ENCODE measurements at regions not wholly inside any gene's neighbourhood (a gene's known extent, or its start where the extent isn't known, plus 50 kb on each side); places are given as distances from the start of the nearest gene placed in this dataset.

DNA sequence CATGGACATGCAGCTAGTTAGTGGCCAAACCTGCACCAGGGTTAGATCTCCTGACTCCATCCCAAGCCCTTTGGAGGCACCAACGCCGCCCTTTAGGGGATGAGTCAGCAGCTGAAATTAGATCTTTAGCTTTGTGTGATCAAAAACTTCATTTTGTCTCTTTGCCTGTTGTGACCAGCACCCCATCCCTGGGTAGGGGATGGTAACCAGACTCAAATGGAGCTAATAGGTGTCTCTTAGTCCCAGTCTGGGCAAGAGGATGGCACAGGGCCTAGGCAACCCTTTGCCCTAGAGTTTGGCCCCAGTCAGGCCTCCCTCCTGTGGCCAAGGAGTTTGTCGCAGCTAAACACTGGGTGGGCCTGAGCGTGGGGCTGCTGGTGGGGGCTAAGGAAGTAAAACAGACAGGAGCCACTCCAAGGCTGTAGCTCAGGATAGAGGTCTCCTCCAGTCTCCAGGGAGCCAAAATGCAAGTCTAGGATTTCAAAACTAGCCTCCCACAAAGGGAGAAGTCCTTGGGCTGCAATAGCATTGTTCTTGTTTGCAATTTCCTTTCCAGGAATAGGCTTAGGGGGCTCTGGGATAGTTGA is 105.1 kb downstream of the CPN2 start:
- no peak for DNase-seq (ENCODE audit: low spot score)
- in situ Hi-C loops (cut with HindIII; ENCODE audit: low sequenced_read_pairs) = no loop called here

DNA sequence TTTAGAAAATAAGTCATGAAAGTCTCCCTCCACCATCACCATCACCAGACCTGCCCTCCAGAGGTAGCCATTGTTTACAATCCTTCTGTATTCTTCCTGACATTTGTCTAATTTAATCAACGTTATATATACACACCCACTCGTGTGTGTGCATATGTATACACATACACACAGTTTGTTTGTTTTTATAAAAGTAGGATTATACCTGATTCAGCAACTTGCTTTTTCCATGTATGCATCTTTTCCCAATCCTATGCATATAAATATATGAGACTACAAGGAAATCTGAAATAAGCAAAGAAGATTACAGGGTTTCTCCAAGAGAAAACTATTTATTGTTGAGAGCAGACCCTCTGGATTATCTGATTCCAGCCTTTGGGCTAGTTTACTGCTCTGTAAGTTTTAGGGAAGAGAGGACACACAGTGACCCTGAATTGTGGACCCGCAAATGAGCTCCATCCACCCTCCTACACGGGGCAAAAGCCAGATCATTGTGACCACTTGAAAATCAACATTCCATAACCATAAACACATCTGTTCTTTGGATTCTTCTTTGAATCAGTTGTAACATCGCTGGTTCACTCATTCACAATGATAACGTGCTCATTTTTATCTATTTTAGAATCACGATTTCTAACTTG is 104.3 kb downstream of the CPN2 start:
- in situ Hi-C loops (cut with HindIII; ENCODE audit: low sequenced_read_pairs) = no loop called here
- no peak for DNase-seq (ENCODE audit: low spot score)

DNA sequence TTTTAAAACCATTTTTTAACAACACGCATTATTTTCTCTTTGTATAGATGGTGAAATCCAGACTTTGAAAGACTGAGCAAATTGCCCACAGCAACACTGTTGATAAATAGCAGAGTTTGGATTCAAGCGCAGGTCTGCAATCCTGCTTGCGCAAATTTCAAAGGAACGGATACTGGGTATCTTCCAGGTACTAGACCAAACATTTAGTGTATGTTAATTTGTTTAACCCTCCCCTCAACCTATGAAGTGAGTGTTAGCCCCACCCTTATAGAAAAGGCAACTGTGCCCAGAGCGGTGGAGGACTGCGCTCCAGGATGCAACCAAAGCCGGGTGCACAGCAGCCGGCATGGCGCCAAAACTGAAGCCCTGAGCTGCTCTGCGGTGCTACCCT is 103.8 kb downstream of the CPN2 start:
- in situ Hi-C loops (cut with HindIII; ENCODE audit: low sequenced_read_pairs) = no loop called here
- DNase-seq (ENCODE audit: low spot score) = no peak

DNA sequence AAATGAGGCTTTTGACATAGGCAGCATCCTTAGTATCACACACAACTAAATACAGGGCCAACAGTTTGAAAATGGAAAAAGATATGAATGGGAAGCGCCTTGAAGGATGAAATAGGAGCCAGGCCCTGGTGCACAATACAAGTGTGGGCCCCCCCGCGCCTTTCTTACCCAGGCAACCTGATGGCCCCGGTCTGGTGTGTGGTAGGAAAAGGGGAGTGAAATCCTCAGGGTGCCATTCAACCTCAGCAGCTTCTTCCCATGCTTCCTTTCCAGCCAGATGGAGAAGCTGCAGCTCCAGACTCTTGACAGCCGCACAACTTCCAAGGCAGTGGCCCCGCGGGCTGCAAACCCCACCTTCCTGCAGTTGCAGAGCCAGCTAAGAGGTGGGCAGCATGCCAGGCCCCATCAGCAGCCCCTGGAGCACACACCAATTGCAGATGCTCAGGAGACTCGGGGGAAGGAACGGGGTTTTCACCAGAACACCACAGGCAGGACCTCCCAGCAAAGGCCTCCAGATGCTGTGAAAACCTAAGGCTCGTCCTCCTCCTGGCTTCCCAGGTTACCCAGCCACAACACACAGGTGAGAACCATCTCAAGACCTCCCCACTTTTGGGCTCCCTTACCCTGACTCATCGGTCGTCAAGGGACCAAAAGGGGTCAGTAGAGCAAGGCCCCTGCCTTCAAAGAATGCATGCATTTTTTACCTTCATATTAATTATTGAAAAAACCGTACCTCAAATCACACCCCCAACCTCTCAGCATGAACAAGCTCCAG is 101.6 kb downstream of the CPN2 start:
- no peak for DNase-seq (ENCODE audit: low spot score)
- in situ Hi-C loops (cut with HindIII; ENCODE audit: low sequenced_read_pairs) = no loop called here

DNA sequence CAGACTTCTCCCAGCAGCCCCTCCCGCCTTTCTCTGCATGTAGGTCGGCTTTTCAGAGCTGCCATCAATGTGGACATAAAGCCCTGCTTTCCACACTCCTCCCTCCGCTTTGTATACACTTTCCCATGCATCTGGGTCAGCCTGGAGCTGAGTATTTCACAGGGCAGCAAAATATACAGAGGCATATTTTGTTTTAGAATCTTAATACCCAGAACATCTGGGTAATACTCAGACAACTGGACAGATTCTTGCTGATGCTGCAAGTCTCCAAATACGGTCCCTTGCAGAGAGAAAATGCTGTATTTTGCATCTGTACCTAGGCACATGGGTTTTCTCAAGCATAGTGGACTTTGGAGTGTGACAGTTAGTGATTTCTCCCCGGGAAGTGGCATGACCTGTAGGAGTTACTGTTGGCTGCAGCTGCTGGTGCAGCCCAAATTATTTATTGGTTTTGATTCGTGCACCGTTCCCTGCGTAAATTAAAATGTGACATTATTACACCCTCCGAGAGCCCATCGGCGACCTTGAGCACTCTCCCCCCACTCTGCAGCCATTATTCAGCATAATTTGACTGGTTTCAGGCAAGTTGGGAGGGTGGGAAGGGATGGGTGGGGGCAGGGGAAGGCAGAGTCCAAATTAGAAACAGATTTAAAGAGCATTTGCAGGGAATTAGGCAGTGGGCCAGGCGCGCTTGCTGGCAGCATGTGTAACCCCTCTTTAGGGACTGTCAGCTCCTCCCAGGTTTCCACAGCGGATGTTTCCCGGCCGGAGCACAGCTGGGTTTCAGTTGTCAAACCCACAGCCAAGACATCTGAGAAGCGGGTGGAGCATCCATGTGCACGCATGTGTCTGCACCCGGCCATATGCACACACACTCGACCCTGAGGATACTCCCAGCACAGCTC is 100.8 kb downstream of the CPN2 start:
- in situ Hi-C loops (cut with HindIII; ENCODE audit: low sequenced_read_pairs) = no loop called here
- no peak for DNase-seq (ENCODE audit: low spot score)

DNA sequence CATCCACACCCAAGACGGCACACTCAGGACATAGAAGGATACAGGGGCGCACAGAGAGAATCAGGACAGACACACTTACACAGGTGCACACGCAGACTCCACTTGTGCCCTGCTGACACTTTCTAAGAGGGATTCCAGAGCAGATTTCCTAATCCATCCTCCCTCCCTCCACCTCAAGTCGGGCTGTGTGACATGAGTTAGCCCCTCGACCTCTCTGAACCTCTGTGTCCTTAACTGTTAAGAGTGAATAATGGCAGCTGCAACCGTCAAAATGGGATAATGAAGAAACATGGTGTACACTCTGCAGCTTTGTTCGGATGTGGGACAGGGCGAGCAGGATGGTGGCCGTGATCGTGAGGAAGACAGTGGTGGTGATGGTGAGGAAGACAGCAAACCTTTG is 100.1 kb downstream of the CPN2 start:
- in situ Hi-C loops (cut with HindIII; ENCODE audit: low sequenced_read_pairs) = no loop called here
- no peak for DNase-seq (ENCODE audit: low spot score)

DNA sequence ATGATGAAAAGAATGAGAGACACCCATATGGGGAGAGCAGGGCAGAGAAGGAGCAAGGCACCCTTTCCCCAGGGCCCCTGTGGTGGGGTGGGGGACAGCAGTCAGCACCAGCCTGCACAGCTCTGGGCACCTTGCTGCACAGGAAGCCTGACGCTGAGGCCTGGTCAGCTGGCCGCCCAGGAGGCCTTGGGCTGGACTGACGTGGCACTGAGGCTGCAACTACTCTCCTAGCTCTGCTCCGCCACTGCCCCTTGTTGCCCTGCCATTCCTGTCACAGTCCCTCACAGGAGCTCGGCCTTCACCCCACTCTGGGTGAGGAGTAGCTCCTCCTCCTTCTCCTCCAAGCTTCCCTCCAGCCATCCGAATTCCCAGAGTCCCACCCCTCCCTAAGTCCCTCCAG is 99.7 kb downstream of the CPN2 start:
- no peak for DNase-seq (ENCODE audit: low spot score)

DNA sequence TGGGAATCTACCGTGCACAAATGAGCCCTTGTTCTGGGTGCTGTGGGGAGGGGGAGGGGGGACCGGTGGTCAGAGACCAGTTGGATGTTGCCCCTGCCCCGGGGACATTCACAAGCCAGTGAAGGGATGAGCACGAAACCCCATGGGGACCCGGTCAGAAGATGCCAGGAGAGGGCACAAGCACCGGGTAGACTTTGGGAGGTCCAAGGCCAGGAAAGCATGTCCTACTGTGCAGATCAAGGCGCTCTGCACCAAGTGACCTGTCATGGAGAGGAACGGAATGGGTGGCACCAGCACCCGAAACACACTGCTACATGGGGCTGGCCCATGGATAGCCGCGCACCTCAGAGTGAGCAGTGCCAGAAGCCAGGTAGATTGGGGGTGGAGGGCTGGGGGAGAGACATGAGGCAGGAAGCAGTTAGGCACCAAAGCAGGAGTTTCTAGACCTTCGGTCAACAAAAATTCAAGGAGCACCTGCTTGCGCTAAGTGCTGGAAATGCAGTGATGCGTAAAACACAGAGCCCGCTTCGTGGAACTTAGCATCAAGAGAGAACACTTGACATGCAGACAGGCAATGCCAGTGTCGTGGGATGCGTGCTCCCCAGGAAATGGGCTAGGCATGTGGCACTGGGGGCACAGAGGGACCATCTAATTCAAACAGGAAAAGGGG is 99.1 kb downstream of the CPN2 start:
- in situ Hi-C loops (cut with HindIII; ENCODE audit: low sequenced_read_pairs) = no loop called here
- DNase-seq (ENCODE audit: low spot score) = no peak

More for the DNA sequence above, 99.7 kb downstream of the CPN2 start:
- in situ Hi-C loops (cut with HindIII; ENCODE audit: low sequenced_read_pairs) = no loop called here

DNA sequence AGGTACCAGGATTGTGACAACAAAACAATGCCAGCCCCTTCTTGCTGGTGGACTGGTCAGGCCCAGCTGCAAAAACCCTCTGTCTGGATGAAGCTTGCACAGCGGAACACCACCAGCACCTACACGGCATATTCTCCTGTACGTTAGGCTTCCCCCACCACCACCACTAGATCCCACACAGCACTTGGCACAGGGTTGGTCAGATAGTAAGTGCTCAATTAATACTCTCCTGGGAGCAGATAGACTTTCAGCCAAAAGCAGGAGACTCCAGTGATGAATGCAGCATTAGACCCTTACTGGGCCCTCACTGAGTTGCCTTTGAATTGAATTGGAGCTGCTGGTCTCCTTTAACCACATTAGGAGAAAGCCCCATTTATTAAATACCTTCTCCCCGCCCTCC is 97.9 kb downstream of the CPN2 start:
- in situ Hi-C loops (cut with HindIII; ENCODE audit: low sequenced_read_pairs) = no loop called here
- DNase-seq (ENCODE audit: low spot score) = no peak

DNA sequence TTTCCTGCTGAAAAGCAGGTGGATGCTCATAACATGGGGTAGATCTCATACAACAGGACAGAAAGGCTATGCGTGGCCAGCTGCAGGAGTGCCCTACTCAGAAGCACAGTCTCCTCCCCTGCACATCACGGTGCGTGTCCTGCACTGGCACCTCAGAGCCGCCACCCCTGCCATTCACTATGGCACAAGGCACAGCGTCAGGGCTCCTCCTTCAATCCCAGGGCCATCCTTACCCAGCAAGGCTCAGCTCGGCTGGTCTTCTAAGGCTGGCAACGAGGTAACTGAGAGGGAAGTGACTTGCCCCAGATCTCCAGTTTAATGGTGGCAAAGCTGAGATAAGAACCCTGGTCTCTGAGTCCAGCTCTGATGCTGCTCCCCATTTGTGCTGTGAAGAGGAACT is 97.1 kb downstream of the CPN2 start:
- in situ Hi-C loops (cut with HindIII; ENCODE audit: low sequenced_read_pairs) = no loop called here
- no peak for DNase-seq (ENCODE audit: low spot score)

DNA sequence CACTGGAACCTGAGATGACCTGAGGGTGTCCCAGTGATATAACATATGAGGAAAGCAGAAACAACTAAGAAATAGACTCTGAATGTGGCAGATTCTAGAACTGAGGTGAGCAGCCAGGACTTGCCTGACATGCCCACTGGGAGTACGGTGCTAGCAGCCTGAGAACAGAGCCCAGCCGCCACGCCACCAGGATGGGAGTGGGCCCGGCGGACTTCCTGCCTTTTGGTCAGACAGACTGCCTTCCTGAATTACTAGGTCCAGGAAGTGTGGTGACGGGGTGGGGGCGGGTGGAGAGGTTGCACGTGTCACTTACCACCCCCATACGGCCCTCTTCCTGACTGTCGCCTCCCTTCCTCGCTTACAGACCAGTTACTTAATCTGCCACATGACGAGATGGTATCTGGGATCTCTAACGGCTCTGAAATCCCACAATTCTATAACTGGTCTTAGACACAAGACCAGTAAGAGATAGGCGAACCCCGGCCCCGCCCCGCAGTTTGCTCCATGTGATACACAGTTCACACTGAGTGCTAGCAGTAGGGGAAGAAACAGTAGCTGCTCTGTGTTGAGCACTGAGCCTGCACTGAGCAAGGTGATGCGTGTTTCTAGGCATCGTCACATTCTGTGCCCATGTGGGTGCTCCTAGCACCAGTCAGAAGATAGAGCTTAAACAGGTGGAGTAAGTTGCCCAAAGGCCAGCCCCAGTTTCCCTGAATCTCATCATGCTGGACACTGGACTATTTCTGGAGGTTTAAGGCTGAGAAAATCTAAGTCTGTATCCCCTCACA is 95.7 kb downstream of the CPN2 start:
- no peak for DNase-seq (ENCODE audit: low spot score)
- in situ Hi-C loops (cut with HindIII; ENCODE audit: low sequenced_read_pairs) = no loop called here

DNA sequence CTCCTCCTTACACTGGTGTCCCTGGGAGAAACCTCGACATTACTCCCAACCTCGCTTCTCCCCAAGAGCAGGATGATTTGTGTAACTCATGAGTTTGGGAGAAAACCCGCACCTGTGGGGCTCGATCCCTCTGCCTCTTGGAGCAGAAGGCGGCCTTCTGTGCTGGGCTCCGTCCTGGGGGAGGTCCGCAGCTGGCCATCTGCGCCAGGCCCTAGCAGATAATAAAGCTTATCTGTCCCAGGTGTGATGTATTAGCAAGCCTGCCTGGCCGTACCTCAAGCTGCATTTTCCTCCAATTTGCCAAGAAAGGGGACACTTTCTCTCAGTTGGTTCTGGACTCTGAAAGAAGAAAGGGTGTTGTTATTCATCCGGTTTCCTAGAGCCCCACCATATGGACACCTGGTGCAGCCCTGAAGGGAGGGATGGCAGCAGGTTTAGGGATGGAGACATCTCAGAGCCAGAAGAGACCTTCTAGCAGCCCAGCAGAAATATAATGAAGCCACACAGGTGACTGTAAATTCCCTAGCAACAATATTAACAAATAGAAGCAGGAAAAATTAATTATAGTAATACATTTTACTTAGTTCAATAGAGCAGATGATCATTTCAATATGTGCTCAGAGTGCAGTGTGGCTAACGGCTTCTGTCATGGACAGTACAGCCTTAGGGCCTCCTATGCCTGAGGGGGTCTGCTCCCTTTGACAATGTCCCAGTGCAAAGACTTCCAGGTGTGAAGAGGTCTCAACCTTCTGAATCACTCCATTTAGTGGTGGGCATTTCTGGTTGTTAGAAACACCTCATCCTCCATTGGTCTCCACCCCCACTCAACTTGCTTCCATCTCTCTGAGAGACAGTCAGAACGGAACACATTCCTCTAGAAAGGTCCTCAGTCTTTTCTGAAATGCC is 94.8 kb downstream of the CPN2 start:
- in situ Hi-C loops (cut with HindIII; ENCODE audit: low sequenced_read_pairs) = no loop called here

DNA sequence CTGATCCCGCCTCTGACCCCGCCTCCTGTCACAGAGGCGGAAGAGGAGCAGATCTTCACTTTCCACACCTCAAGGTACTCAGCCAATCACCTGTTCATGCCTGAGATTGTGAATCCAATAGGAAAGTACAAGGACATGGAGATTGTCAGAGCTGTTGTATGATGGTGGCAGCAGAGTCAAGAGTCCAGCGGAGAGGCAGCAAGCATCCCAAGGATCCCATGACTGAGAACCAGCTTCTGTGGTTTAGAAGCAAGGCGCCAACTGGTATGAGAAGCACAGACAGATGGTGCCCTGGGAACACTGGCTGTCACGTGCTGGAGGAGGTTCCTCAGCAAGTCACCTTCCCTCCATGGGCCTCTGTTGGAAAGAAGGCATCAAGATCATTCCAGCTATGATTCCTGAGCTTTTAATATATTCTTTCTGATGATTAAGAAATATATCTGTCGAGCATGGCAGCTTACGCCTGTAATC is 93.9 kb downstream of the CPN2 start:
- DNase-seq (ENCODE audit: low spot score) = no peak
- in situ Hi-C loops (cut with HindIII; ENCODE audit: low sequenced_read_pairs) = no loop called here

More for the DNA sequence above, 94.8 kb downstream of the CPN2 start:
- no peak for DNase-seq (ENCODE audit: low spot score)

DNA sequence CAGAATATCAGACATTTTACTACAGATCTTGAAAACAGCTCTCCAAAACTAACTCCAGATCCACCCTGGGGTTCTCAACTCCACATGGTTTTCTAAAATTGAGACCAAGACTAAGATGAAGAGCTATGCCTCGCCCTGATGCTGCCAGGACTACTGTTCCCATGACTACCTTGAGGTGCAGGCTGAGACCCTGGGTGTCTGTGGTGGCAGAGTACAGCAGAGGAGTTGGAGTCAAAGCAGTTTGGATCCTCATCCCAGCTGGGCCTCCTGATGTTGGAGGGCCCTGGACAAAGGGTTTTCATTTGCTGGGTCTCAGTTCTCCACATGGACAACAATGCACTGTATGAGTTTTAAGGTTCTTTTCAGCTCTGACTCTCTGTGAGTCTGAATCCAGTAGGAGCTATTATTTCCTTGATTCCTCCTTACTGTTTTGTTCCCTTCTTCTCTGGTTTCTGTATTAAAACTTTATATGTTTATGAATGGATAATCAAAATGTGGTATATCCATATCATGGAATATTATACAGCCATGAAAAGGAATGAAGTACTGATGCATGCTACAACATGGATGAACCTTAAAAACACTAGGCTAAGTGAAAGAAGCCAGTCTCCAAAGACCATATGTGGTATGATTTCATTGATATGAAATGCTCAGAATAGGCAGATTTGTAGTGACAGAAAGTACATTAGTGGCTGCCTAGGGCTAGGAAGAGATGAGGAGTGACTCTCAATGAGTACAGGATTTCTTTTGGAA is 93.0 kb downstream of the CPN2 start:
- no peak for DNase-seq (ENCODE audit: low spot score)
- in situ Hi-C loops (cut with HindIII; ENCODE audit: low sequenced_read_pairs) = no loop called here

DNA sequence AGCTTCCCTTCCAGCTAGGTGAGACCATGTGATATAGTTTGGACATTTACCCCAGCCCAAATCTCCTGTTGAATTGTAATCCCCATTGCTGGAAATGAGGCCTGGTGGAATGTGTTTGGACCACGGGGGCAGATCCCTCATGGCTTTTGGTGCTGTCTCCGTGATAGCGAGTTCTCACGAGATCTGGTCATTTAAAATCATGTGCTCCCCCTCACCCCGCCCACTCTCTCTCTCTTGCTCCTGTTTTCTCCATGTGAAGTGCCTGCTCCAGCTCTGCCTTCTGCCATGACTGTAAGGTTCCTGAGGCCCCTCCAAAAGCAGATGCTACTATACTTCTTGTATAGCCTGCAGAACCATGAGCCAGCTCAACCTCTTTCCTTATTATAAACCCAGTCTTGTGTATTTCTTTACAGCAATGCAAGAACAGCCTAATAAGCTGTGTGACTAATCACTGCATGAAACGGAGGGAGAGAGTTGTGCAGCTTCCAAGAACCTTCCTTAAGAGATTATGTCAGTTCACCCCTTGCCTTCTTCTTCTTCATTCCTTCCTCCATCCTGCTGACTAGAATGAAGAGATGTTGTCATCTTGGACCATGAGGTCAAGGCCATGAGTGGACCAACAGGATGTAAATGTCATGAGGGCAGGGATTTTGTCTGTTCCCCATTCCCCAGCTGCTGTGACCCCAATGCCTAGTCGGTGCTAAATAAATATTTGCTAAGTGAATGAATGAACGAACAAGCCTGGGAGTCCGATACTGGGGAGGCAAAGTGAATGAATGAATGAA is 91.0 kb downstream of the CPN2 start:
- DNase-seq (ENCODE audit: low spot score) = no peak
- in situ Hi-C loops (cut with HindIII; ENCODE audit: low sequenced_read_pairs) = no loop called here

DNA sequence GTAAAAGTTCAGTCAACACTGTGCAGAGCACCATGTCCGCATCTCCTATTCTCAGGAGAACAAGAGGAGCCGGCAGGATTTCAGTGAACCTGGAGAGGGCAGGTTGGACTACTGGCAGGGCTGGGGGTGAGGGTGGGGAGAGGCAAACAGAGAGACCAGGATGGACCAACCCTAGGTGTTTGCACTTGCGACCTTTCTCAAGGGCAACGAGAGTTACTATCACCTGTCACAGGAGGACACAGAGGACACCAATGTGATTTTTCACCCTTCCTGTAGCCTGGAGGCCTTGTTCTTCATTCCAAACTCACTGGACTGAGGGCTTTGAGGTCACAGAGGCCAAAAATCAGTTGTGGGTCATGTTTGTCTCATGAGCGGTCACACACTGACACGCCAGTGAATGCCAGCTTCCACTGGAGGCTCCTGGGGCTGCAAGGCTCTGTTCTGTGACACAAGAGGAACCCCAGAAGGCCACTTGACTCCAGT is 89.5 kb downstream of the CPN2 start:
- DNase-seq (ENCODE audit: low spot score) = no peak
- in situ Hi-C loops (cut with HindIII; ENCODE audit: low sequenced_read_pairs) = no loop called here
